Coronary artery (tissue), 2 donors: ENCODE measurements at regions not wholly inside any gene's neighbourhood (a gene's known extent, or its start where the extent isn't known, plus 50 kb on each side); places are given as distances from the start of the nearest gene placed in this dataset.
A peak's percentile ranks its signal among the peaks of the same experiment; 100 is the strongest.

Experiments
- DNase-seq: peaks from one replicate; pipeline ENCODE4 v3.0.0-alpha.2; 2017; ENCODE audit warnings: low spot score
- H3K27ac ChIP-seq, 2 donors: fragments of 200-600 bp; sonication (generic); one replicate each; pipeline ENCODE4 v1.5.1; 2016 to 2019
- H3K4me3 ChIP-seq: fragments of 200-600 bp; sonication (generic); 2 replicates; pipeline ENCODE4 v1.5.1; 2016; ENCODE audit warnings: mild to moderate bottlenecking, moderate library complexity
- TF ChIP-seq, protein P1 (sequence below): fragments of 200-600 bp; sonication (generic); IDR thresholded peaks from one replicate; pipeline ENCODE4 v1.5.1; 2019; ENCODE audit warnings: antibody characterized with exemption

DNA sequence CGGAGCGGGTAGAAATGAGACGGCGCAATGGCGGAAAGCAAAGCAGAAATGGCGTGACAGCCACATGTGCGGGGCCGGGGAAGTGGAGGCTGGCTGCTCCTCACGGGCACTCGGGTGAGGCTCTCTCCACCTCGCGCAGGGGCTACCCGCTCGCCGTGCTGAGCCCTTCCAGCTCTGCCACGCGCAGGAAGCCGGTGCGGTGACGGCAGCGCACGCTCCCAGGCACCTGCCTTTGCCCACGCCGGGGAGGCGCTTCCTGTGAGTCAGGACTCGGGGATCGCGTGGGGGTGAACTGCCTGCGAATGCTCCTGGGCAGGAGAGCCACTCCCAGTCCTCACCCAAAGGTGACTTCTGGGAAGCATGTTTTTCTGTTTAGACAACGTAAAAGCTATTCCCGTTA, 431.2 kb downstream of the GLRX3 start:
- TF ChIP-seq, protein P1, sequence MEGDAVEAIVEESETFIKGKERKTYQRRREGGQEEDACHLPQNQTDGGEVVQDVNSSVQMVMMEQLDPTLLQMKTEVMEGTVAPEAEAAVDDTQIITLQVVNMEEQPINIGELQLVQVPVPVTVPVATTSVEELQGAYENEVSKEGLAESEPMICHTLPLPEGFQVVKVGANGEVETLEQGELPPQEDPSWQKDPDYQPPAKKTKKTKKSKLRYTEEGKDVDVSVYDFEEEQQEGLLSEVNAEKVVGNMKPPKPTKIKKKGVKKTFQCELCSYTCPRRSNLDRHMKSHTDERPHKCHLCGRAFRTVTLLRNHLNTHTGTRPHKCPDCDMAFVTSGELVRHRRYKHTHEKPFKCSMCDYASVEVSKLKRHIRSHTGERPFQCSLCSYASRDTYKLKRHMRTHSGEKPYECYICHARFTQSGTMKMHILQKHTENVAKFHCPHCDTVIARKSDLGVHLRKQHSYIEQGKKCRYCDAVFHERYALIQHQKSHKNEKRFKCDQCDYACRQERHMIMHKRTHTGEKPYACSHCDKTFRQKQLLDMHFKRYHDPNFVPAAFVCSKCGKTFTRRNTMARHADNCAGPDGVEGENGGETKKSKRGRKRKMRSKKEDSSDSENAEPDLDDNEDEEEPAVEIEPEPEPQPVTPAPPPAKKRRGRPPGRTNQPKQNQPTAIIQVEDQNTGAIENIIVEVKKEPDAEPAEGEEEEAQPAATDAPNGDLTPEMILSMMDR = no peak
- Histone ChIP-seq H3K27ac (no peak overlapping the region), H3K4me3 (no peak overlapping the region)
- DNase-seq = peak; percentile 38

DNA sequence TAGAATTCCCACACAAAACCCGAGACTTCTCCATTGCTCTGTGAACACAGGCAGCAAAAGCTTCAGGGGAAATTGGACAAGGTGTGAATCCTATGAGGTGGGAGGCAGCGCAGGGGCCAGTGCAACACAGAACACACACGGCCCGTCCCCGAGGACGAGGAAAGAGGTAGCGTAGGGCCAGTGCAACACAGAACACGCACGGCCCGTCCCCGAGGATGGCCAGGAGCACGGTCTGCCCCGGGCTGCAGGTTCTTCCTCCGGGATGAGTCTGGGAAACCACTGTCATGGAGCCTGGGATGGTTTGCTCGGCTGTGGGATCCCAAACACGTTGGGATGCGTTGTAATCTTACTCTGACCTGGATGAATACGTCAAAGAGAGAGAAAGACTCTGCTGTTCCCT, 432.1 kb downstream of the GLRX3 start:
- Histone ChIP-seq H3K27ac (no peak overlapping the region), H3K4me3 (no peak overlapping the region)
- DNase-seq = peak; percentile 19
- TF ChIP-seq, protein P1 = no peak

DNA sequence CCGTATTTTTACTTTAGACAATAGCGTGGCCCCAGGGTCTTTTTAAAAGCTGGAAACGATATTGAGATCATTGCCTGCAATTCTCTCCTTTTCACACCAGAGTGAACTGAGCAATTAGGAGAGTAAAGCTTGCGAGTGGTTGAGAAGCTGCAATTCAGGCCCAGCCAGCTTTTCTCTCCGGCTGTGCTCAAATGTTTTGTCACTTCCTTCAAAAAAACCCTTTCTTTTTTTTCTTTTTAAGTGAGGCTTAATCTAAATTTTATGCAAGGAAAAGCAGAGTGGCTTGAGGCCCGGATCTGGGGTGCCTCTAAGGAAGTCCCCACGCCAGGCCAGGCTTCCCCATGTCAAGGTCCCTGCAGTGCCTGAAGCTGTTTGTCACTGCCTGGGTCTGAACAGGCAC, 433.9 kb downstream of the GLRX3 start:
- TF ChIP-seq, protein P1 = no peak
- H3K27ac ChIP-seq = no peak overlapping the region
- no peak for DNase-seq

DNA sequence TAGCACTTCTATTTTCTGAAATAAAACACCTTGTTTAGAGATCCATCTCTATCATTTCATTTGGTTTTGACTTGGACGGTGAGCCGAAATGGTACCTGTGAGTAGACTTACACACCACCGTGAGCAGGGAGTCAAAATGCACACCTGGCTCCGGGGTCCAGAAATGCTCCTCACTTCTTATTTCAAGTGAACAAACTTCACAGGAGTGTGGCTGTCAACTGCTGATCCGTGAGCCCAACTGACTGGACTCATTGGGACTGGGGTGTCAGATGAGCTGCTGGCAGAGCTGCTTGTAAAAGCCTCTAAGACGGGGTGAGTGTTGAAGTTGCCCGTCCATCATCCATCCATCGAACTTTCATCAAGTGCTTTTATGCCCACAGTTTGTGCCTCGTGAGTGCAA, 435.5 kb downstream of the GLRX3 start:
- Histone ChIP-seq H3K27ac (no peak overlapping the region), H3K4me3 (no peak overlapping the region)
- DNase-seq = peak; percentile 50
- TF ChIP-seq, protein P1 = no peak

More for the DNA sequence above, 433.9 kb downstream of the GLRX3 start:
- no peak overlapping the region for H3K4me3 ChIP-seq

DNA sequence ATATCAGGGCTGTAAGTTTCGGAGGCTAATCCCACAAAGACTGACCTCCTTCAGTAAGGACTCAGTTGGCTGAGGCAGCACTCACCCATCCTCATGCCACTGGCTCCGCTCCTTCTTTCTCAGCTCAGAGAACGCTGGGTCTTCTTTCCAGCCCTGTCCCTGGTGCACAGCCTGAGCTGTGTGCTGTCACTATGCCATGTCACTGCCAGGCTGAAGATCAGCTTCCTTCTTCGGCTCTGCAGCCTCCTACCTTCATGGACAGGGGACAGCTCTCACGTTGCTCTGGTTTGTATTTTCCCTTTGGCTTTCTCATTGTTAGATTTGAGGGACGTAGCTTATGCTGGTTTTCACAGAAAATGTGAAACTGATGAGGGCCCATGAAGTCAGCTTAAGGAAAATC, 437.3 kb downstream of the GLRX3 start:
- no peak overlapping the region for H3K4me3 ChIP-seq
- DNase-seq = no peak
- TF ChIP-seq, protein P1 = no peak
- no peak overlapping the region for H3K27ac ChIP-seq

DNA sequence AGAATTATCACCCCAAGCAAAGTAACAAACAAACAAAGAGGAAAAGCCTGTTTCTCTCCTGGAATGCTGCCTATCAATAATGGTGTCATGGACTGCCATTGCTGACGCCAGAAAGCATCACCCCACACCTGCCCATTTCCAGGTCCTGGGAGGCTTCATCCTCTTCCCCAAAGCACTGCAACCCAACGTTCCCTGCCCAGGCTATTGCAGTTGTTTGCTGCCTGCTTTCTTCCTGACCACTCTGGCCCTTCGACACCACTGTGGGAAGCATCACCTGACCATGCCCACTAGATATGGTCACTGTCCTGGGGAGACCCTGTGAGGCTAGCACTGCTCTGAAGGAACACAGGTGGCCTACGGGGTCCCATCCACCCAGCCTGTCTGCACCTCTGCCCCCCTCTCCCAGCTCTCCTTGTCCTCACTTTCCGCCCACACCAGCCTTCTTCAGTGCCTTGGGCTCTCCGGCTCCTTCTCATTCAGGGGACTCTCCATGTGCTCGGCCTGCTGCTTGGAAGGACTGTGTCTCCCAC, 439.6 kb downstream of the GLRX3 start:
- Histone ChIP-seq H3K4me3 (no peak overlapping the region), H3K27ac (no peak overlapping the region)
- TF ChIP-seq, protein P1 = no peak
- DNase-seq = no peak

DNA sequence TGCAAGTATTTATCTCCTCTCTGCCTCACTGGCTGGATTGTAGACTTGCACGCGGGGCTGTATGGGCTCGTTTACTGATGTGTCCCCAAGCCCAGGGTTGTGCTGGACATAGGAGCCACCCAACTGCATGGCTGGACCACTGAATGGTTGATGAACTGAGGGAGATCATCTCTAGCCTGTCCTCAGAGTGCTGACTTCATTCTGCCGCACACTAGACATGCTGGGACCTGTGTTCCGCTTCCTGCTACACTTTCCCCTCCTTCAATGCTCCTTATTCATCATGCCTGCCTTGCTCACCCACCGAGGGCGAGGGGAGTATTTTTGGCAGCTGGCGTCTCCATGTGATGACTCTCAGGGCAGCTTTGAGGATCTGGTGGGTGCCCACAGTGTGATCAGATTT, 440.2 kb downstream of the GLRX3 start:
- TF ChIP-seq, protein P1 = no peak
- Histone ChIP-seq H3K27ac (no peak overlapping the region), H3K4me3 (no peak overlapping the region)
- DNase-seq = no peak
